Kidney epithelial cell (primary cell): ENCODE measurements at regions not wholly inside any gene's neighbourhood (a gene's known extent, or its start where the extent isn't known, plus 50 kb on each side); places are given as distances from the start of the nearest gene placed in this dataset.

ENCODE experiments used
- DNase-seq: peaks from one replicate; pipeline ENCODE4 v3.0.0-alpha.2; 2010; ENCODE audit warnings: low read depth
- H3K27me3 ChIP-seq: 2 replicates; pipeline ENCODE4 v1.6.0; 2011; ENCODE audit warnings: low read length; ENCODE audit not compliant: control insufficient read depth, insufficient read depth
- H3K36me3 ChIP-seq: 2 replicates; pipeline ENCODE4 v1.5.1; 2011; ENCODE audit warnings: low read length; ENCODE audit not compliant: control insufficient read depth, insufficient read depth
- H3K4me3 ChIP-seq: 2 replicates; pipeline ENCODE4 v1.5.1; 2011; ENCODE audit warnings: low read depth, mild to moderate bottlenecking, control low read depth, low read length
- TF ChIP-seq, protein P1 (sequence below): IDR thresholded peaks from 2 replicates; pipeline ENCODE4 v1.5.1; 2011; ENCODE audit warnings: mild to moderate bottlenecking, moderate library complexity, low read length, control low read depth, inconsistent platforms; ENCODE audit not compliant: insufficient read depth, poor library complexity, severe bottlenecking

DNA sequence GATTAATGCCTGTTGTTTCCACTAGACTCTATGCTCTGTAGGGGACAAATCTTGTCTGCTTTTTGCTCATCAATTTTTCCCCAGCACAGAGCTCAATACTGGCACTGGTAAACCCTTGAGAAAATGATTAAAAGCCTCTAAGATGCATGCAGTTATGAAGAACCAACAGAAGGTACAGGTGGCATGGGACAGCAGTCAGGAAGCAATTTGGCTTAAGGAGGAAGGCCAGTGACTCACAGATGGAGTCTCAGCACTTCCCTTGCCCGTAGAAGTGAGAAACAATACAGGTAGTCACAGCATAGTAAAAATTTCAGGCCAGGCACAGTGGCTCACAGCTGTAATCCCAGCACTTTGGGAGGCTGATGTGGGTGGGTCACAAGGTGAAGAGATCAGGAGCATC is 504.7 kb upstream of the RBFOX1 start:
- no peaks in the 10 kb centered on the region for H3K27me3 ChIP-seq
- H3K4me3 ChIP-seq = no peak overlapping the region
- no peak for DNase-seq
- TF ChIP-seq, protein P1, sequence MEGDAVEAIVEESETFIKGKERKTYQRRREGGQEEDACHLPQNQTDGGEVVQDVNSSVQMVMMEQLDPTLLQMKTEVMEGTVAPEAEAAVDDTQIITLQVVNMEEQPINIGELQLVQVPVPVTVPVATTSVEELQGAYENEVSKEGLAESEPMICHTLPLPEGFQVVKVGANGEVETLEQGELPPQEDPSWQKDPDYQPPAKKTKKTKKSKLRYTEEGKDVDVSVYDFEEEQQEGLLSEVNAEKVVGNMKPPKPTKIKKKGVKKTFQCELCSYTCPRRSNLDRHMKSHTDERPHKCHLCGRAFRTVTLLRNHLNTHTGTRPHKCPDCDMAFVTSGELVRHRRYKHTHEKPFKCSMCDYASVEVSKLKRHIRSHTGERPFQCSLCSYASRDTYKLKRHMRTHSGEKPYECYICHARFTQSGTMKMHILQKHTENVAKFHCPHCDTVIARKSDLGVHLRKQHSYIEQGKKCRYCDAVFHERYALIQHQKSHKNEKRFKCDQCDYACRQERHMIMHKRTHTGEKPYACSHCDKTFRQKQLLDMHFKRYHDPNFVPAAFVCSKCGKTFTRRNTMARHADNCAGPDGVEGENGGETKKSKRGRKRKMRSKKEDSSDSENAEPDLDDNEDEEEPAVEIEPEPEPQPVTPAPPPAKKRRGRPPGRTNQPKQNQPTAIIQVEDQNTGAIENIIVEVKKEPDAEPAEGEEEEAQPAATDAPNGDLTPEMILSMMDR = no peak
- H3K36me3 ChIP-seq = no peaks in the 10 kb centered on the region

DNA sequence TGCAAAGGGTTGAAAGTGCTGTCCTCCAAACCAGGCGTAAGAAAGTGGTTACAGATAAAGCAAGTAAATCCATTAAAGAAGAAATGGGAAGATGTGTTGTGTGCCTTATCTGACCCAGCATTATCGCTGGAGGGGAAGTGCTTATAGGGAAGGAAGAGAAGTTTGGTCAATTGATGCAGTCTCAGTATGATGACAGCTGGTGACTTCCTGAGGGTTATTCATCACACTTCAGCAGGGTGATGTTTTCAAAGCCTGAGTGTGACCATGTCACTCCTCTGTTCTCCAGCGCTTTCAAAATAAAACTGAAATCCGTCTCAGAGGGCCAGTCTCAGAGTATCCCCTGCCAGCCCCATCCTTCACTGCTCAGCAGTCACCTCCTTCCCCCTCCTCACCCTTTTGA is 505.4 kb upstream of the RBFOX1 start:
- TF ChIP-seq, protein P1 = no peak
- H3K36me3 ChIP-seq = no peaks in the 10 kb centered on the region
- no peaks in the 10 kb centered on the region for H3K27me3 ChIP-seq
- no peak for DNase-seq
- no peak overlapping the region for H3K4me3 ChIP-seq

DNA sequence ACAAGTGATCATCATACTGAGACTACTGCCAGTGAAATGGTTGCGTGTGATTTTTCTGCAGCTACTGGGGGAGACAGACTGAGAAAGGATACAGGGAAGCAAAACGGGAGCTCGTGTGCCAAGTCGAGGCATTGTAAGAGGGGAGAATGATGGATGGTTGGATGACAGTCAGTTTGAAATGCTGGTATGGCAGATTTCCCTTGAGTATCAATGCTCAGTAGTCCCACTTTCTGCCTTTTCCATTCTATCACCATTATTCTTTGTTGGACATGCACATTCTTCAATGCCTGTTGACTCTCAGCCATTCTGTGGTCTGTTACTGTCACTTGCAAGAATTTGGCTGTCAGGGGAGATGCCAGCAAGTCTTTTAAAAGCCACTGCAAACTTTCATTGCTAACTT is 510.6 kb upstream of the RBFOX1 start:
- Histone ChIP-seq H3K4me3 (no peak overlapping the region), H3K36me3 (no peaks in the 10 kb centered on the region), H3K27me3 (no peaks in the 10 kb centered on the region)
- TF ChIP-seq, protein P1 = no peak
- no peak for DNase-seq

DNA sequence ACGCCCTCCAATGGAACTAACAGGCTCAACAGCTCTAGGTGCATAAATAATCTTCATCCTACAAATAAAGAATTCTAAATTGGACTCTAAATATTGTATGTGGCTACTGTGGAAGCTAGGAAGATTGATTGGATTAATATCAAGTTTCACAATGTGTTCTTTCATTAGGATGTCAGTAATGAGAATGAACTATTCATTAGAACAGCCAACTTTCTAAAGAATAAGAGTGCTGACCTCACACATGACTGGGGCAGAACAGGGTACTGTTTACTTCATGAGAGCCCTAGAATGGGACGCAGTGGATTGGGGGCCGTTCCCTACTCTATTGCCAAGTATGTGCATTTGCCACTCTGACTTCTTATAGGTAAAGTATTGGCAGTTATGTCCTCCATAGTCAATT is 528.2 kb upstream of the RBFOX1 start:
- TF ChIP-seq, protein P1 = no peak
- DNase-seq = no peak
- Histone ChIP-seq H3K36me3 (no peaks in the 10 kb centered on the region), H3K4me3 (no peak overlapping the region), H3K27me3 (no peaks in the 10 kb centered on the region)

DNA sequence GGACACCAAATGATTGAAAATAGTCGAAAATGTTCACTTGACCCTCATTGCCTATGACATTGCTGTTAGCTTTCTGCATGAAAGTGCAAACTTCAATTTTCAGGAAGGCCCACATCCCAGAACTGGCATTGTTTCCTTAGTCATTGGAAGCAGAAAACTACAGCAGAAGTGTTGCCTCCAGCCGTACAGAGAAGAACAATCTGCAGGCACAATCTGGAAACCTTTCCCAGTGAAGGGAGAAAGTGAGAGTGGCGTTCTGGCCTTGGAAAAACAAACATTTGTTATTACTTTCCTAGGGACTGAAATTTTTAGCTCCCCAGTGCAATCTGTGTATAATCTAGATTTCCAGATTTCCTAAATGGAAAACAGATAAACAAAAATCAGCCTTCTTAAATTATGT is 529.5 kb upstream of the RBFOX1 start:
- no peak for DNase-seq
- no peaks in the 10 kb centered on the region for H3K36me3 ChIP-seq
- H3K4me3 ChIP-seq = no peak overlapping the region
- H3K27me3 ChIP-seq = no peaks in the 10 kb centered on the region
- TF ChIP-seq, protein P1 = no peak

DNA sequence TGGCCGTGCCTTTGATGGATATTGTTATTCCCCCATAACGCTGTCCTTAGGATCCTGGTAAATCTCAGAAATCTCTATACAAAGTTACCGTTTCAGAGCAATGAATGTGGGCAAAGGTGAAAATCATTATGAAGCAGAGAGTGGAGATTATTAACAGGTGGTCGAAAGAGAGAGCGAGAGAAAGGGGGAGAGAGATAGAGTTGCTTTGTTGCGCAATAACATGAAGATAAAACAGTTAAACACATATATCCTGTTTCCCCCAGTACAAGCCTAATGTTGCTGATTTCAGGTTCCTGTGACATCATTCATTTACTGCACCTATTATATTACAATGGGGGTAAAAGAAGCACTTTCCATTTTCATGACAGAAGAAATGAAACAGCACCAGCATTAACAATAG is 535.4 kb upstream of the RBFOX1 start:
- Histone ChIP-seq H3K4me3 (no peak overlapping the region), H3K27me3 (no peaks in the 10 kb centered on the region), H3K36me3 (no peaks in the 10 kb centered on the region)
- TF ChIP-seq, protein P1 = no peak
- no peak for DNase-seq
